ENCODE measurements at regions not wholly inside any gene's neighbourhood (a gene's known extent, or its start where the extent isn't known, plus 50 kb on each side); places are given as distances from the start of the nearest gene placed in this dataset.

- intact Hi-C loops (cut with micrococcal nuclease; ENCODE audit: unreplicated experiment) (no loop called here), in situ Hi-C loops (cut with MboI) (no loop called here)
- WGBS (ENCODE audit: insufficient coverage, insufficient replicate concordance, low lambda C conversion rate, missing lambda C conversion rate) = 72% methylated on average over 7 of the region's 7 CpGs
- Histone ChIP-seq H4K20me1 (ENCODE audit: control insufficient read depth, insufficient read depth) (no peaks in the 10 kb centered on the region), H3K9me3 (replicated peaks; ENCODE audit: control insufficient read depth, insufficient read depth, low read length) (no peaks in the 10 kb centered on the region; the same call in 2 of the 3 replicates), H3K4me2 (ENCODE audit: control insufficient read depth, insufficient read depth) (no peak overlapping the region), H3K36me3 (ENCODE audit: control insufficient read depth in 2 of 2, insufficient read depth in 2 of 2, low read length in 1 of 2) (no peaks in the 10 kb centered on the region), H3K4me3 (no peak overlapping the region), H3K9ac (ENCODE audit: control insufficient read depth, insufficient read depth, low read length) (no peak overlapping the region), H3K27ac (ENCODE audit: control insufficient read depth, insufficient read depth) (no peak overlapping the region), H3K27me3 (replicated peaks in 1 of 2; ENCODE audit: control insufficient read depth in 2 of 2, insufficient read depth in 2 of 2, low read length in 1 of 2) (no peaks in the 10 kb centered on the region), H3K4me1 (ENCODE audit: control insufficient read depth, insufficient read depth, low read length) (peaks cover 23% of the 10 kb centered on the region), H3K79me2 (ENCODE audit: control insufficient read depth, insufficient read depth, low read length) (no peaks in the 10 kb centered on the region), H2AFZ (ENCODE audit: control insufficient read depth, low read depth, low read length) (no peak overlapping the region)
- no TSS peak for BruUV-seq (replicated peaks)
- no peak for TF ChIP-seq STAT1 (conservative IDR thresholded peaks at IDR 0.05)
- TF ChIP-seq STAT3 (IDR thresholded peaks at IDR 0.05; ENCODE audit: low read depth, low read length) = no peak
- TF ChIP-seq DPF2 (IDR thresholded peaks at IDR 0.05) = no peak
- TF ChIP-seq, protein P1, sequence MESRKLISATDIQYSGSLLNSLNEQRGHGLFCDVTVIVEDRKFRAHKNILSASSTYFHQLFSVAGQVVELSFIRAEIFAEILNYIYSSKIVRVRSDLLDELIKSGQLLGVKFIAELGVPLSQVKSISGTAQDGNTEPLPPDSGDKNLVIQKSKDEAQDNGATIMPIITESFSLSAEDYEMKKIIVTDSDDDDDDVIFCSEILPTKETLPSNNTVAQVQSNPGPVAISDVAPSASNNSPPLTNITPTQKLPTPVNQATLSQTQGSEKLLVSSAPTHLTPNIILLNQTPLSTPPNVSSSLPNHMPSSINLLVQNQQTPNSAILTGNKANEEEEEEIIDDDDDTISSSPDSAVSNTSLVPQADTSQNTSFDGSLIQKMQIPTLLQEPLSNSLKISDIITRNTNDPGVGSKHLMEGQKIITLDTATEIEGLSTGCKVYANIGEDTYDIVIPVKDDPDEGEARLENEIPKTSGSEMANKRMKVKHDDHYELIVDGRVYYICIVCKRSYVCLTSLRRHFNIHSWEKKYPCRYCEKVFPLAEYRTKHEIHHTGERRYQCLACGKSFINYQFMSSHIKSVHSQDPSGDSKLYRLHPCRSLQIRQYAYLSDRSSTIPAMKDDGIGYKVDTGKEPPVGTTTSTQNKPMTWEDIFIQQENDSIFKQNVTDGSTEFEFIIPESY (IDR thresholded peaks at IDR 0.05) = no peak
- TF ChIP-seq, protein P2, sequence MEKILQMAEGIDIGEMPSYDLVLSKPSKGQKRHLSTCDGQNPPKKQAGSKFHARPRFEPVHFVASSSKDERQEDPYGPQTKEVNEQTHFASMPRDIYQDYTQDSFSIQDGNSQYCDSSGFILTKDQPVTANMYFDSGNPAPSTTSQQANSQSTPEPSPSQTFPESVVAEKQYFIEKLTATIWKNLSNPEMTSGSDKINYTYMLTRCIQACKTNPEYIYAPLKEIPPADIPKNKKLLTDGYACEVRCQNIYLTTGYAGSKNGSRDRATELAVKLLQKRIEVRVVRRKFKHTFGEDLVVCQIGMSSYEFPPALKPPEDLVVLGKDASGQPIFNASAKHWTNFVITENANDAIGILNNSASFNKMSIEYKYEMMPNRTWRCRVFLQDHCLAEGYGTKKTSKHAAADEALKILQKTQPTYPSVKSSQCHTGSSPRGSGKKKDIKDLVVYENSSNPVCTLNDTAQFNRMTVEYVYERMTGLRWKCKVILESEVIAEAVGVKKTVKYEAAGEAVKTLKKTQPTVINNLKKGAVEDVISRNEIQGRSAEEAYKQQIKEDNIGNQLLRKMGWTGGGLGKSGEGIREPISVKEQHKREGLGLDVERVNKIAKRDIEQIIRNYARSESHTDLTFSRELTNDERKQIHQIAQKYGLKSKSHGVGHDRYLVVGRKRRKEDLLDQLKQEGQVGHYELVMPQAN (conservative IDR thresholded peaks at IDR 0.05) = no peak
- TF ChIP-seq ZNF24 (IDR thresholded peaks at IDR 0.05) = no peak
- TF ChIP-seq KLF5 (IDR thresholded peaks at IDR 0.05; ENCODE audit: partially characterized antibody) = no peak
- no peak for TF ChIP-seq SMAD5 (IDR thresholded peaks at IDR 0.05; ENCODE audit: low read depth)
- TF ChIP-seq ESRRA (IDR thresholded peaks at IDR 0.05; ENCODE audit: low read length) = no peak
- TF ChIP-seq MEF2B (IDR thresholded peaks at IDR 0.05; ENCODE audit: partially characterized antibody, poor library complexity, severe bottlenecking) = no peak
- TF ChIP-seq GABPA (IDR thresholded peaks at IDR 0.05; ENCODE audit: low read depth) = no peak
- TF ChIP-seq FOXM1 (IDR thresholded peaks at IDR 0.05; ENCODE audit: low read depth, low read length) = no peak
- no peak for TF ChIP-seq FOS (IDR thresholded peaks at IDR 0.05; ENCODE audit: borderline replicate concordance, extremely low read depth, insufficient read length)
- TF ChIP-seq, protein P3, sequence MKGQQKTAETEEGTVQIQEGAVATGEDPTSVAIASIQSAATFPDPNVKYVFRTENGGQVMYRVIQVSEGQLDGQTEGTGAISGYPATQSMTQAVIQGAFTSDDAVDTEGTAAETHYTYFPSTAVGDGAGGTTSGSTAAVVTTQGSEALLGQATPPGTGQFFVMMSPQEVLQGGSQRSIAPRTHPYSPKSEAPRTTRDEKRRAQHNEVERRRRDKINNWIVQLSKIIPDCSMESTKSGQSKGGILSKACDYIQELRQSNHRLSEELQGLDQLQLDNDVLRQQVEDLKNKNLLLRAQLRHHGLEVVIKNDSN (IDR thresholded peaks at IDR 0.05; ENCODE audit: borderline replicate concordance, extremely low read length, insufficient read depth, low read depth, low read length) = no peak
- FAIRE-seq (no peak), DNase-seq (ENCODE audit: low read depth, low spot score) (no peak), ATAC-seq (no peak)
- ChIA-PET POLR2A (interaction anchor here (0.5 to 1.7 kb wide), 4 partner anchors 10 to 85 kb away, joined by 4 to 6 read pairs (median 5); no protein-coding TSS in a partner anchor), RAD21 (ENCODE audit: unreplicated experiment) (interaction anchor here (0.6 to 1.5 kb wide), 4 partner anchors 14 to 59 kb away, joined by 3 read pairs; no protein-coding TSS in a partner anchor), CTCF (interaction anchor here (0.8 to 2.0 kb wide), 5 partner anchors 9 to 32 kb away, joined by 3 to 10 read pairs (median 4); no protein-coding TSS in a partner anchor), SMC1A (ENCODE audit: uncharacterized antibody, unreplicated experiment) (interaction anchor here (0.7 to 4.3 kb wide), 11 partner anchors 8 to 51 kb away, joined by 3 to 22 read pairs (median 4); no protein-coding TSS in a partner anchor)
Measured at GRCh38 chr6:137740091-137740755, 126.8 kb upstream of the TNFAIP3 start.
